WTC11 (cell line): ENCODE measurements at regions not wholly inside any gene's neighbourhood (a gene's known extent, or its start where the extent isn't known, plus 50 kb on each side); places are given as distances from the start of the nearest gene placed in this dataset.
A peak's percentile ranks its signal among the peaks of the same experiment; 100 is the strongest.

Source experiments
- ATAC-seq: fragments of 200-7000 bp; cut with Tn5 transposase; 2 replicates; pipeline ENCODE4 v1.10.0; 2021; ENCODE audit warnings: mild to moderate bottlenecking, moderate library complexity
- CTCF ChIA-PET: fragments of 300-600 bp; sonication (Branson Sonifier 250); formaldehyde crosslinking; loops from one replicate; lab custom pipeline; 2021; ENCODE audit warnings: antibody characterized with exemption; lab: Charles Lee
- POLR2A ChIA-PET: fragments of 350-600 bp; sonication (Branson Sonifier 250); formaldehyde crosslinking; loops from one replicate; lab custom pipeline; 2021; ENCODE audit warnings: antibody characterized with exemption; lab: Charles Lee
- DNase-seq: peaks from one replicate; pipeline ENCODE4 v3.0.0; 2021; ENCODE audit warnings: low spot score
- H3K27ac Mint-ChIP-seq: 2 replicates; pipeline ENCODE4 v1.8.0; 2021; ENCODE audit warnings: mixed read lengths
- H3K27me3 Mint-ChIP-seq: 2 replicates; pipeline ENCODE4 v1.8.0; 2021; ENCODE audit warnings: low read depth, mild to moderate bottlenecking, moderate library complexity, mixed read lengths
- H3K36me3 Mint-ChIP-seq: 2 replicates; pipeline ENCODE4 v1.8.0; 2021; ENCODE audit warnings: mixed read lengths
- H3K4me1 Mint-ChIP-seq: 2 replicates; pipeline ENCODE4 v1.8.0; 2022; ENCODE audit warnings: mixed read lengths
- H3K4me3 Mint-ChIP-seq: 2 replicates; pipeline ENCODE4 v1.8.0; 2021; ENCODE audit warnings: mild to moderate bottlenecking, moderate library complexity, mixed read lengths
- H3K9me3 Mint-ChIP-seq: 2 replicates; pipeline ENCODE4 v1.8.0; 2021; ENCODE audit warnings: mixed read lengths
- FOXP1 ChIP-seq: sonication (generic); formaldehyde crosslinking; IDR thresholded peaks from 2 replicates; pipeline ENCODE4 v1.8.0; 2022; ENCODE audit warnings: missing genetic modification reagents, mild to moderate bottlenecking, moderate library complexity, borderline replicate concordance
- GABPB1 ChIP-seq: sonication (generic); formaldehyde crosslinking; IDR thresholded peaks from 2 replicates; pipeline ENCODE4 v1.8.1; 2023; ENCODE audit warnings: mild to moderate bottlenecking, missing genetic modification reagents
- GRHL2 ChIP-seq: fragments of 250-450 bp; sonication (Bioruptor Pico); IDR thresholded peaks from 2 replicates; pipeline ENCODE4 v1.8.0; 2022; ENCODE audit warnings: mild to moderate bottlenecking, moderate library complexity; ENCODE audit not compliant: insufficient replicate concordance, severe bottlenecking
- IRF1 ChIP-seq: sonication (generic); formaldehyde crosslinking; IDR thresholded peaks from 2 replicates; pipeline ENCODE4 v1.8.0; 2023; ENCODE audit warnings: missing genetic modification reagents
- KAT7 ChIP-seq: sonication (generic); formaldehyde crosslinking; IDR thresholded peaks from 2 replicates; pipeline ENCODE4 v1.8.1; 2023; ENCODE audit warnings: missing genetic modification reagents, mild to moderate bottlenecking, borderline replicate concordance
- MAX ChIP-seq: sonication (generic); formaldehyde crosslinking; IDR thresholded peaks from 2 replicates; pipeline ENCODE4 v1.8.0; 2022; ENCODE audit warnings: mild to moderate bottlenecking, missing genetic modification reagents
- MXD4 ChIP-seq: fragments of 250-450 bp; sonication (Bioruptor Pico); IDR thresholded peaks from 2 replicates; pipeline ENCODE4 v1.8.0; 2021; ENCODE audit warnings: mild to moderate bottlenecking, moderate library complexity, borderline replicate concordance
- NFE2L1 ChIP-seq: sonication (generic); formaldehyde crosslinking; IDR thresholded peaks from 2 replicates; pipeline ENCODE4 v1.8.1; 2023; ENCODE audit warnings: missing genetic modification reagents
- OVOL2 ChIP-seq: fragments of 250-450 bp; sonication (Bioruptor Pico); IDR thresholded peaks from 2 replicates; pipeline ENCODE4 v1.9.0; 2021; ENCODE audit warnings: mild to moderate bottlenecking, borderline replicate concordance
- PRDM15 ChIP-seq: sonication (generic); formaldehyde crosslinking; IDR thresholded peaks from 2 replicates; pipeline ENCODE4 v1.8.0; 2022; ENCODE audit warnings: missing genetic modification reagents
- RELA ChIP-seq: sonication (generic); formaldehyde crosslinking; IDR thresholded peaks from 2 replicates; pipeline ENCODE4 v1.8.1; 2022; ENCODE audit warnings: missing genetic modification reagents, mild to moderate bottlenecking, borderline replicate concordance
- RORB ChIP-seq: fragments of 250-450 bp; sonication (Bioruptor Pico); IDR thresholded peaks from 2 replicates; pipeline ENCODE4 v1.9.0; 2021; ENCODE audit warnings: mild to moderate bottlenecking
- SMAD3 ChIP-seq: sonication (generic); formaldehyde crosslinking; IDR thresholded peaks from 2 replicates; pipeline ENCODE4 v1.8.0; 2022; ENCODE audit warnings: missing genetic modification reagents, mild to moderate bottlenecking, borderline replicate concordance
- TCF7 ChIP-seq: sonication (generic); formaldehyde crosslinking; IDR thresholded peaks from 2 replicates; pipeline ENCODE4 v1.8.0; 2022; ENCODE audit warnings: mild to moderate bottlenecking, low read depth, missing genetic modification reagents, moderate library complexity
- TP53 ChIP-seq: sonication (generic); formaldehyde crosslinking; IDR thresholded peaks from 2 replicates; pipeline ENCODE4 v1.8.1; 2023; ENCODE audit warnings: mild to moderate bottlenecking, missing genetic modification reagents
- USF1 ChIP-seq: sonication (generic); formaldehyde crosslinking; IDR thresholded peaks from 2 replicates; pipeline ENCODE4 v1.8.0; 2022; ENCODE audit warnings: mild to moderate bottlenecking, missing genetic modification reagents
- USF2 ChIP-seq: sonication (generic); formaldehyde crosslinking; IDR thresholded peaks from 2 replicates; pipeline ENCODE4 v1.8.1; 2023; ENCODE audit warnings: mild to moderate bottlenecking, missing genetic modification reagents, moderate library complexity
- ZBTB21 ChIP-seq: sonication (generic); formaldehyde crosslinking; IDR thresholded peaks from 2 replicates; pipeline ENCODE4 v1.8.1; 2023; ENCODE audit warnings: mild to moderate bottlenecking, missing genetic modification reagents, borderline replicate concordance
- ZBTB43 ChIP-seq: sonication (generic); formaldehyde crosslinking; IDR thresholded peaks from 2 replicates; pipeline ENCODE4 v1.8.1; 2023; ENCODE audit warnings: mild to moderate bottlenecking, missing genetic modification reagents
- ZNF416 ChIP-seq: fragments of 250-450 bp; sonication (Bioruptor Pico); IDR thresholded peaks from 2 replicates; pipeline ENCODE4 v1.9.0; 2021; ENCODE audit warnings: mild to moderate bottlenecking, inconsistent platforms
- TF ChIP-seq, protein P1 (sequence below): fragments of 250-450 bp; sonication (Bioruptor Pico); IDR thresholded peaks from 2 replicates; pipeline ENCODE4 v2.1.2; 2022; ENCODE audit warnings: mild to moderate bottlenecking, moderate library complexity

- CTCF ChIA-PET, result no interaction called here
- TF ChIP-seq, protein P1, sequence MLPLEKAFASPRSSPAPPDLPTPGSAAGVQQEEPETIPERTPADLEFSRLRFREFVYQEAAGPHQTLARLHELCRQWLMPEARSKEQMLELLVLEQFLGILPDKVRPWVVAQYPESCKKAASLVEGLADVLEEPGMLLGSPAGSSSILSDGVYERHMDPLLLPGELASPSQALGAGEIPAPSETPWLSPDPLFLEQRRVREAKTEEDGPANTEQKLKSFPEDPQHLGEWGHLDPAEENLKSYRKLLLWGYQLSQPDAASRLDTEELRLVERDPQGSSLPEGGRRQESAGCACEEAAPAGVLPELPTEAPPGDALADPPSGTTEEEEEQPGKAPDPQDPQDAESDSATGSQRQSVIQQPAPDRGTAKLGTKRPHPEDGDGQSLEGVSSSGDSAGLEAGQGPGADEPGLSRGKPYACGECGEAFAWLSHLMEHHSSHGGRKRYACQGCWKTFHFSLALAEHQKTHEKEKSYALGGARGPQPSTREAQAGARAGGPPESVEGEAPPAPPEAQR (CRISPR knock-in tag), result no peak
- TF ChIP-seq IRF1 (CRISPR knock-in tag) (no peak), ZNF416 (CRISPR knock-in tag) (no peak), FOXP1 (CRISPR knock-in tag) (no peak), KAT7 (CRISPR knock-in tag) (no peak), MAX (CRISPR knock-in tag) (no peak), GRHL2 (CRISPR knock-in tag) (no peak), ZBTB21 (peak; percentile 43; the same call in 1 of the 2 replicates), USF1 (CRISPR knock-in tag) (no peak), USF2 (CRISPR knock-in tag) (0 out of 2 replicates have a peak, but pooled peaks have one; percentile 16), GABPB1 (CRISPR knock-in tag) (no peak), PRDM15 (CRISPR knock-in tag) (no peak), RELA (CRISPR knock-in tag) (no peak), RORB (CRISPR knock-in tag) (no peak), OVOL2 (CRISPR knock-in tag) (no peak), TCF7 (CRISPR knock-in tag) (peak; percentile 86; the same call in 1 of the 2 replicates), SMAD3 (CRISPR knock-in tag) (no peak), TP53 (no peak), ZBTB43 (CRISPR knock-in tag) (peak; percentile 98; the same call in 1 of the 2 replicates), NFE2L1 (peak; percentile 68; the same call in 1 of the 2 replicates), MXD4 (CRISPR knock-in tag) (no peak)
- H3K4me1 Mint-ChIP-seq, result peaks cover 16% of the 10 kb centered on the region
- DNase-seq, result no peak
- H3K4me3 Mint-ChIP-seq, result no peak overlapping the region
- POLR2A ChIA-PET, result no interaction called here
- ATAC-seq, result no peak
- H3K27me3 Mint-ChIP-seq, result no peaks in the 10 kb centered on the region
- peaks cover 8% of the 10 kb centered on the region for H3K9me3 Mint-ChIP-seq
- H3K27ac Mint-ChIP-seq, result no peak overlapping the region
- no peaks in the 10 kb centered on the region for H3K36me3 Mint-ChIP-seq
Measured at GRCh38 chr1:29825274-29825940, 589.1 kb downstream of the PTPRU start.
